MM.1S (cell line): ENCODE measurements at regions not wholly inside any gene's neighbourhood (a gene's known extent, or its start where the extent isn't known, plus 50 kb on each side); places are given as distances from the start of the nearest gene placed in this dataset.

Source experiments
- DNase-seq: peaks from one replicate; pipeline ENCODE4 v3.0.0-alpha.2; 2015
- H2AFZ ChIP-seq: fragments of 300-600 bp; sonication (generic); 2 replicates; pipeline ENCODE4 v1.6.0; 2016; ENCODE audit warnings: antibody characterized with exemption, low read length
- H3F3A ChIP-seq: fragments of 300-600 bp; sonication (generic); 2 replicates; pipeline ENCODE4 v1.6.1; 2016; ENCODE audit warnings: mild to moderate bottlenecking, antibody characterized with exemption, low read length, moderate library complexity, mixed read lengths; ENCODE audit not compliant: insufficient read depth
- H3K27ac ChIP-seq: fragments of 300-600 bp; sonication (generic); 2 replicates; pipeline ENCODE4 v1.5.1; 2016; ENCODE audit warnings: mild to moderate bottlenecking, low read length
- H3K27me3 ChIP-seq: fragments of 300-600 bp; sonication (generic); replicated peaks from 2 replicates; pipeline ENCODE4 v1.6.0; 2016; ENCODE audit warnings: low read length; ENCODE audit not compliant: insufficient read depth
- H3K36me3 ChIP-seq: fragments of 300-600 bp; sonication (generic); replicated peaks from 2 replicates; pipeline ENCODE4 v1.6.1; 2016; ENCODE audit warnings: mild to moderate bottlenecking, low read length, mixed read lengths; ENCODE audit not compliant: insufficient read depth
- H3K4me1 ChIP-seq: fragments of 300-600 bp; sonication (generic); 2 replicates; pipeline ENCODE4 v1.6.1; 2016; ENCODE audit warnings: low read length, mixed read lengths
- H3K4me2 ChIP-seq: fragments of 300-600 bp; sonication (generic); 2 replicates; pipeline ENCODE4 v1.6.0; 2016; ENCODE audit warnings: low read depth, low read length
- H3K4me3 ChIP-seq: fragments of 300-600 bp; sonication (generic); 2 replicates; pipeline ENCODE4 v1.5.1; 2016; ENCODE audit warnings: low read length, mixed read lengths
- H3K79me2 ChIP-seq: fragments of 300-600 bp; sonication (generic); 2 replicates; pipeline ENCODE4 v1.6.1; 2016; ENCODE audit warnings: mixed run types, low read length, mixed read lengths
- H3K9ac ChIP-seq: fragments of 300-600 bp; sonication (generic); 2 replicates; pipeline ENCODE4 v1.6.1; 2016; ENCODE audit warnings: low read length, mixed read lengths
- H3K9me2 ChIP-seq: fragments of 300-600 bp; sonication (generic); replicated peaks from 2 replicates; pipeline ENCODE4 v1.6.1; 2016; ENCODE audit warnings: mild to moderate bottlenecking, low read length, mixed read lengths; ENCODE audit not compliant: insufficient read depth
- H3K9me3 ChIP-seq: fragments of 300-600 bp; sonication (generic); replicated peaks from 2 replicates; pipeline ENCODE4 v1.6.1; 2016; ENCODE audit warnings: mild to moderate bottlenecking, low read length, mixed read lengths; ENCODE audit not compliant: insufficient read depth
- H4K20me1 ChIP-seq: fragments of 300-600 bp; sonication (generic); 2 replicates; pipeline ENCODE4 v1.6.1; 2016; ENCODE audit warnings: mild to moderate bottlenecking, low read length, moderate library complexity, mixed read lengths; ENCODE audit not compliant: insufficient read depth
- CTCF ChIP-seq: fragments of 300-600 bp; sonication (generic); IDR thresholded peaks from 2 replicates; pipeline ENCODE4 v1.5.1; 2016; ENCODE audit warnings: antibody characterized with exemption, low read length, mixed read lengths
- EZH2 ChIP-seq: fragments of 300-600 bp; sonication (generic); optimal IDR thresholded peaks from 2 replicates; pipeline ENCODE3; 2017; ENCODE audit warnings: low read depth, mild to moderate bottlenecking, antibody characterized with exemption, low read length, mixed read lengths
- EZH2phosphoT487 ChIP-seq: fragments of 300-600 bp; sonication (generic); IDR thresholded peaks from 2 replicates; pipeline ENCODE4 v1.6.1; 2018; ENCODE audit warnings: antibody characterized with exemption, low read length

GRCh38 chrX:1928805-1929204 lies 313.9 kb downstream of the ASMT start:
- Histone ChIP-seq H3K4me2 (no peak overlapping the region), H3K36me3 (no peaks in the 10 kb centered on the region), H3K4me3 (no peak overlapping the region), H3K9me3 (no peaks in the 10 kb centered on the region), H3K27me3 (no peaks in the 10 kb centered on the region), H3K79me2 (no peaks in the 10 kb centered on the region), H4K20me1 (no peaks in the 10 kb centered on the region), H3K4me1 (no peaks in the 10 kb centered on the region), H2AFZ (no peak overlapping the region), H3K27ac (no peak overlapping the region), H3F3A (no peaks in the 10 kb centered on the region), H3K9ac (no peak overlapping the region), H3K9me2 (no peaks in the 10 kb centered on the region)
- DNase-seq, result no peak
- TF ChIP-seq EZH2phosphoT487, result no peak
- TF ChIP-seq EZH2, result no peak
- no peak for TF ChIP-seq CTCF

GRCh38 chrX:1932231-1932630 lies 317.4 kb downstream of the ASMT start:
- no peak for TF ChIP-seq CTCF
- no peak for TF ChIP-seq EZH2
- TF ChIP-seq EZH2phosphoT487, result no peak
- Histone ChIP-seq H3K27ac (no peak overlapping the region), H3K4me2 (no peak overlapping the region), H3K9me3 (no peaks in the 10 kb centered on the region), H3F3A (no peaks in the 10 kb centered on the region), H4K20me1 (no peaks in the 10 kb centered on the region), H3K9me2 (no peaks in the 10 kb centered on the region), H3K79me2 (no peaks in the 10 kb centered on the region), H3K27me3 (no peaks in the 10 kb centered on the region), H3K9ac (no peak overlapping the region), H2AFZ (no peak overlapping the region), H3K4me3 (no peak overlapping the region), H3K36me3 (no peaks in the 10 kb centered on the region), H3K4me1 (no peaks in the 10 kb centered on the region)
- no peak for DNase-seq

- H4K20me1 ChIP-seq, result no peaks in the 10 kb centered on the region
- H2AFZ ChIP-seq, result no peak overlapping the region
- no peaks in the 10 kb centered on the region for H3K79me2 ChIP-seq
- no peak overlapping the region for H3K27ac ChIP-seq
- no peak overlapping the region for H3K9ac ChIP-seq
- no peaks in the 10 kb centered on the region for H3F3A ChIP-seq
- H3K4me3 ChIP-seq, result no peak overlapping the region
- no peak overlapping the region for H3K4me2 ChIP-seq
- no peaks in the 10 kb centered on the region for H3K9me2 ChIP-seq
- no peaks in the 10 kb centered on the region for H3K36me3 ChIP-seq
- H3K27me3 ChIP-seq, result no peaks in the 10 kb centered on the region
- no peak for DNase-seq
- H3K4me1 ChIP-seq, result no peaks in the 10 kb centered on the region
- TF ChIP-seq CTCF (no peak), EZH2 (no peak), EZH2phosphoT487 (no peak)
- no peaks in the 10 kb centered on the region for H3K9me3 ChIP-seq
These were observed 319.1 kb downstream of the ASMT start for GRCh38 chrX:1933964-1934363.
